NCI-H82 treated with DMSO at 0.1 percent for 48 hours (cell line): ENCODE measurements at regions not wholly inside any gene's neighbourhood (a gene's known extent, or its start where the extent isn't known, plus 50 kb on each side); places are given as distances from the start of the nearest gene placed in this dataset.
A peak's percentile ranks its signal among the peaks of the same experiment; 100 is the strongest.
"Not testable (repeated sequence)": the region's sequence is repeated elsewhere in the genome, so short reads cannot be mapped to it uniquely, and the experiment has no call there.

Source experiments
- DNase-seq: peaks from one replicate; lab custom pipeline; 2025; ENCODE audit not compliant: unreplicated experiment; lab: John Stamatoyannopoulos, UW

DNA sequence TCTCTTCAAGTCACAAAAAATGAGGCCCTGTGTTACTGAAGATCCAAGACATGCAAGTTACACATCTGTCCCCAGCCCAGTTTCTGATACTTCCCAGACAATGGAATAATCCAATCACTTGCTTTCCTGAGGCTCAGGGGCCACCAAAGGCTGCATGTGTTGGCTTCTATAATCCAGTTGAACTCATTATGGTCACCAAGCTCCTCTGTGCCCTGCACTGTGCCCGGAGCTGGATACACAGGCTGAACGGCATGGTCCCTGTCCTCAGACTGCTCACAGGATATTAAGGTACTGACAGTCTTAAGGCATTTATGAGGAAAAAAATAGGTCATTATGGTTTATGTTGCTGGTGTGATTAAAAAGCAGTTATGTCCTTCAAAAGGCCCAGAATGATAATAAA, 117.0 kb upstream of the SYT6 start:
- DNase-seq: peak; percentile 59

DNA sequence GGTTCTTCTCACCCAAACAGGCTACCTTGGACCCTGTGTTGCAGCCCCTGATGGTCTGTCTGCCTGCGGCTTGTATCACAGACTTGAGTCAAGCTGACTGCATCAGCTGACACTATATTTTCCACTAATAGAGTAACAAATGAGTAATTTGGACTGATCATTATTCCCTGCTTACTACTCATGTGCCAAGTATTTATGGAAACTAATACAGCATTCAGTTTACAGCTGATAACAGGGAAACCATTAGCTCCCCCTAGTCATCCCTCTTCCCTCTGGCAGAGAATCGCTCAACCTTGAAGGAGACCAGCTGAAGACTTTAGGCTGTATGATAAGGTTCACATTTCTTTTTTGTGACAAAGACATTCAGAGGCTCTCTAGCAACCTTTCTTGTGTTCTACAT, 116.6 kb upstream of the SYT6 start:
- peak; percentile 40 for DNase-seq

DNA sequence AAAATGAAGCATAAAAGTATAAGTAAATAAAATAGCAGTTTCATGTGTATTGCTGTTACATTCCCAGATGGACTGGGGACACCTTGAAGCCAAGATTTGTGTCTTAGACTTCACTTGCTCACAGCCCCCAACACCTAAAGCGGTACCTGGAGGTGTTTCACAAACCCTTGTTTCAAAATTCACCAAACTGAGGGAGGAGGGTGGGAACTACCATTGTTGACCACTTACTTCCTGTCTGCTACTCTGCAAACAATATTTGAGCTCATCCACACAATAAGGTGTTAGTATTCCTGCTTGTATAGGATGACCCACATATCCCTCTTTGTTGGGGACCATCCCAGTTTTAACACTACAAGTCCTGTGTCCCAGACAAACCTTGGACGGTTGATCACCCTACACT, 115.9 kb upstream of the SYT6 start:
- DNase-seq: no peak

- DNase-seq: no peak
These were observed 109.7 kb upstream of the SYT6 start for GRCh38 chr1:114263343-114263742.

GRCh38 chr1:114262337-114262736, 108.7 kb upstream of the SYT6 start:
- DNase-seq: no peak

DNA sequence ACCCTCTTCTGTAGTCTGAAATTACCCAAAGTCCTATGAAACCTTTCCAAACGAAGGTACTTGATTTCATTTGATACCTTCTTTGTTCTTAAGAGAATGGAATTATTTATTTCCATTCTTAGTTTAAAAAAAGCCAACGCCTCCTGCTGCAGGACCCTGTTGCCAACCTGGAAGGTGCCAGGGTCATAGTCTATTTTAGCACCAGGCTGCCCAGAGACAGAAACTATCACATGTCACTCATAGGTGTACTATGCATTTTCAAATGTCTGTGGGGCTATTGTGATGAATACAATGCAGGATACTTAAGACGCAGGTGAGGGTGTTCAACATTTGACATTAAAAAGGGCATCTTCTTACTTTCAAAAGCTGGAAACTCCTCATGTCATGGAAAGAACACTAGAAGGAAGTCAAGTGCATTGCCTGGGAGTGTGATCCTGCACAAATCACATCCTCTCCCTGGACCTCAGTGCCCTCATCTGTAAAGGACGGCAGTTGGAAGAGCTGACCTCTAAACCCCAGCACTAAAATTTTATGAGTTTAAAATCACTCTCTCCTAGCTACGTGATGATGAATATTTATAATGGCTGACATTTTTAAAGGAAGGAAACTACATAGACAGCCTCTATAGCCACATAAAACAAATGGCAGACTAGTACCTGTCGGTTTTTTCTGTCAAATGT, 107.3 kb upstream of the SYT6 start:
- no peak for DNase-seq

- no peak for DNase-seq
These were observed 106.0 kb upstream of the SYT6 start for GRCh38 chr1:114259511-114260160.

DNA sequence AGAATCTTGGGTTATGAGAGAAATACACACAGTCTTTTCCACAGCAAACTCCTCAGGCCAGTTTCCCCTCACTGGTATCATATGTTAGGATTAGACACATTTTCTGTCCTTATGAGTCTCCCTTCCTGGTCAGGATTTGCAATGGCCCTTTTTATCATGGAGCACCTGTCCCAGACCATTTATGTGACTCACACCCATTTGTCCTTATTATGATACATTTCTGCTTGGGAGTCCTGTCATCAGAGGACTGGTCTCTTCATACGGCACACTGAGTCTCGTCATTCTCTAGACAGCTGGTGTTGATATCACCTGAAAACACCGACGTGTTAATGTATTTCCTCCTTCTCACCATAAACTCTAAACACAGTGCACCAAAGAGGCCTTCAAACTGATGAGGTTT, 105.0 kb upstream of the SYT6 start:
- no peak for DNase-seq

DNA sequence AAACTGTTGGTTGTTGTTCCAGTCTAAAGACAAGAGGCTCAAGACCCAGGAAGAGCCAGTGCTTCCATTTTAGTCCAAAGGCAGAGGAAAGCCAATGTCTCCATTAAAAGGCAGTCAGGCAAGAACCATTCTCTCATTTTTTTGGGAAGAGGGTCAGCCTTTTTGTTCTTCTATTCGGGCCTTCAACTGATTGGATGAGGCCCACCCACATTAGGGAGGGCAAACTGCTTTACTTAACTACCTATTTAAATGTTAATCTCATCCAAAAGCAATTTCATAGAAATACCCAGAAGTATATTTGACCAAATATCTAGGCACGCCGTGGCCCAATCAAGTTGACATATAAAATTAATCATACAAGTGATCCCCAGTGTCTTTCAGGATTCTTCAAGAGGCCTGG, 104.4 kb upstream of the SYT6 start:
- no peak for DNase-seq

DNA sequence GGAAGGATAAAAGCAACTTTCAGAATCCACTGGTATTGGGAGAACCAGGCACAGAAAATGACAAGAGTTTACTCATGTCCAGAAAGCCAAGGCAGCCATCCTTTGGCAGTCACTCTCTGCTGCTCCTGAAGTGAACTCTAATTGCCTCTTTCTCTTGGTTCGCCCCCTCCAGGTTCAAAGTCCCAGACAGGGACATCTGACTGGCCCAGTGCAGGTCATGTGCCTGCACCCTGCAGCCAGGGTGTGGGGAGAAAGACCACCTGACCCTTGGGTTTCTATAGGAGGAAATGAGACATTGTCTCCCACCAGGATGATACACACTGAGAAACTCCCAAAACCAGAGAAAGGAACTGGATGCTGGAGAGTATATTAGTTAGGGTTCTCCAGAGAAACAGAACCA, 103.9 kb upstream of the SYT6 start:
- DNase-seq: no peak

- no peak for DNase-seq
These were observed 100.2 kb upstream of the SYT6 start for GRCh38 chr1:114253900-114254299.

GRCh38 chr1:114251573-114251939, 97.9 kb upstream of the SYT6 start:
- DNase-seq: no peak

DNA sequence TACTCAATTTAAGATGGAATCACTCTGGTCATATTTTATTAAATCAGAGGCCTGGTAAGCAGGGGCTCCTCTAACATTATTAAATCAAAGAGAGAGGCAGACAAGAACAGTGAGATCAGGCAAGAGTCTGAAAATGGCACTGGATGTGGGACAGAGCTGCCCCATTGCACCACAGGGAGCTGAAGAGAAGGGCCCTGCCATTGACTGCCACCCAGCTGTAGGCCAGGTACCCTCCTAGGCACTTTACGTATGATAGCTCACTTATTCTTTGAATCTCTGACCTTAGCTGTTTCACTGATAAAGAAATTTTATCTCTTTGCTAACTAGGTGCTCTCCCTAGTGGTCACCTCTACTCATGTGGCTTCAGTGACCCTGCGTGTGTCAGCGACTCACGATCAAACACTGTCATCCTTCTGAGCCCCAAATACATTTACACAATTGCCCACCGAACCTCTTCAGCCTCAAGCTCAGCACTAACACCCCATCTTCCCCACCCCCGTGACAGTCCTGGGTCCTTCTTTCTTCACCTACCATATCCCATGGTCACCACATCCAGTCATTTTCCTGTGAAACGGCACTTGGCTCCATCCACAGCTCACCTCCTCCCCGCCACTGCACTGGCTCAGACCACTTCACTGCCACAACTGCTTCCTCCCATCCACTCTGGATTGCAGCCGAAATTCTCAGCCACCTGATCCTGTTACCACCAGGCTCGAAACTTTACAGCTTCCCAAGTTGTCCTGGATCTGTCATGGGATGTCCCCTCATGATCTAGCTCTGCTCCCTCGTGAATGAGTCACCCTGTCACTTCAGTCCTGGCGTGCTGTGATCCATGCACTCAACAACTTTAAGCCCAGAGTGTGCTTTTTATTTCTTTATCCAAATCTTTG, 97.3 kb upstream of the SYT6 start:
- no peak for DNase-seq

- DNase-seq: no peak
These were observed 96.0 kb upstream of the SYT6 start for GRCh38 chr1:114249691-114250090.

GRCh38 chr1:114248162-114248561, 94.5 kb upstream of the SYT6 start:
- DNase-seq: no peak

DNA sequence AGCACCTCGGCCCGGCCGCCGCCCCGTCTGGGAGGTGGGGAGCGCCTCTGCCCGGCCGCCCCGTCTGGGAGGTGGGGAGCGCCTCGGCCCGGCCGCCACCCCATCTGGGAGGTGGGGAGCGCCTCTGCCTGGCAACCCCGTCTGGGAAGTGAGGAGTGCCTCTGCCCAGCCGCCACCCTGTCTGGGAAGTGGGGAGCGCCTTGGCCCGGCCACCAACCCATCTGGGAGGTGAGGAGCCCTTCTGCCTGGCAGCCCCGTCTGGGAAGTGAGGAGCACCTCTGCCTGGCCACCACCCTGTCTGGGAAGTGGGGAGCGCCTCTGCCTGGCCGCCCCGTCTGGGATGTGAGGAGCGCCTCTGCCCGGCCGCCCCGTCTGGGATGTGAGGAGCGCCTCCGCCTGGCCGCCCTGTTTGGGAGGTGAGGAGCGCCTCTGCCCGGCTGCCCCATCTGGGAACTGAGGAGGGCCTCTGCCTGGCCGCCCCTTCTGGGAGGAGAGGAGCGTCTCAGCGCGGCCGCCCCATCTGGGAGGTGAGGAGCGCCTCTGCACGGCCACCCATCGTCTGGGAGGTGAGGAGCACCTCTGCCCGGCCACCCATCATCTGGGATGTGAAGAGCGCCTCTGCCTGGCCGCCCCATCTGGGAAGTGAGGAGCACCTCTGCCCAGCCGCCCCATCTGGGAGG, 89.0 kb upstream of the SYT6 start:
- not testable (repeated sequence) for DNase-seq

GRCh38 chr1:114238053-114238452, 84.4 kb upstream of the SYT6 start:
- DNase-seq: no peak

- no peak for DNase-seq
These were observed 82.8 kb upstream of the SYT6 start for GRCh38 chr1:114236517-114236916.

DNA sequence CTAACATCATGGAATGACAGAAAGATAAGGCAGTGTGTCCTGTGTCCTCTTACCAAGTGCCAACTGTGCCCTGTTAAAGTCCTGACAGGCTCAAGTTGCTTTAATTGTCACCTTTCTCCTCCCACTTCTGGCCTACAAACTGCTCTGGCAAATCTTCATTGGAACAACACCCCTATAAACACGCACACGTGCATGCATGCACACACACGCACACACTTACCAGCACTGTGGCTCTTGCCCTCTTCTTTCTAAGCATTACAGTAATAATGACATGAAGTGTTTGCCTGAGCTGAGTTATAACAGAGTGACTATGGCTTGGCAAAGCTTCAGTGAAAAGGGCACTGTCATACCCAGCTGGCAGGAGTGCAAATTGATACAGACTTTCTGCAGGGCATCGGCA, 82.3 kb upstream of the SYT6 start:
- DNase-seq: no peak

DNA sequence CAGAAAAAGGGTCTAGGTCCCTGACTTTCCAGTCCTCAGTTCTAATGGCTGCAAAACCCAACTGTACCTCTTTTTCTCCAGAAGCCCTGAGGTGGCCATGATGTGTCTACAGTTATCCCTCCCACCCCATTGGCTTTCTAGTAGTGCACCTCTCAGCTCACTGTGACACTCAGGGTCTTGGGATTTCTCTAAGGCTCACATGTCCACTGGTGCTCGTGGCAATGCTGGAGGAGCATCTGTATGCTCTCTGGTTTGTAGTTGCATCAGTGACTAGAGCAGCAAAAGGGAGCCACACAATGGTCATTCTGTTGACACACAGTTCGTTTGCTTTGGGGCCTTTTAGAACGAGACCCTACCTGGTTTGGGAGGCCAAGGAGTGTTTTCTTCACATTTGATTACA, 81.6 kb upstream of the SYT6 start:
- DNase-seq: no peak

GRCh38 chr1:114234408-114235124, 80.9 kb upstream of the SYT6 start:
- no peak for DNase-seq
